Cardiac muscle cell (in vitro differentiated cells and primary cell): ENCODE measurements at regions not wholly inside any gene's neighbourhood (a gene's known extent, or its start where the extent isn't known, plus 50 kb on each side); places are given as distances from the start of the nearest gene placed in this dataset.
A peak's percentile ranks its signal among the peaks of the same experiment; 100 is the strongest.
"Not testable (repeated sequence)": the region's sequence is repeated elsewhere in the genome, so short reads cannot be mapped to it uniquely, and the experiment has no call there.

ENCODE experiments used
- DNase-seq, 2 donors: peaks; one replicate each; pipeline versions ENCODE4 v3.0.0 to v3.0.0-alpha.2; 2010 to 2017; ENCODE audit warnings: low read depth in 1 of 2, low spot score in 1 of 2
- H3K27ac ChIP-seq: fragments of 200-600 bp; sonication (generic); 2 replicates; pipeline ENCODE4 v1.5.1; 2016
- H3K27me3 ChIP-seq: fragments of 200-600 bp; sonication (generic); 2 replicates; pipeline ENCODE4 v1.6.0; 2016; ENCODE audit warnings: control low read depth
- H3K36me3 ChIP-seq: fragments of 200-600 bp; sonication (generic); 2 replicates; pipeline ENCODE4 v1.5.1; 2016; ENCODE audit warnings: control low read depth
- H3K4me1 ChIP-seq: fragments of 200-600 bp; sonication (generic); 2 replicates; pipeline ENCODE4 v1.8.1; 2017; ENCODE audit warnings: low read depth, mild to moderate bottlenecking, mixed run types
- H3K4me3 ChIP-seq: fragments of 200-600 bp; sonication (generic); 2 replicates; pipeline ENCODE4 v1.5.1; 2016; ENCODE audit warnings: mild to moderate bottlenecking
- H3K9me3 ChIP-seq: fragments of 200-600 bp; sonication (generic); 2 replicates; pipeline ENCODE4 v1.5.1; 2017; ENCODE audit warnings: low read depth, mild to moderate bottlenecking, control low read depth
- TF ChIP-seq, protein P1 (sequence below): IDR thresholded peaks from 2 replicates; pipeline ENCODE4 v1.5.1; 2012; ENCODE audit warnings: low read depth, mild to moderate bottlenecking, low read length

DNA sequence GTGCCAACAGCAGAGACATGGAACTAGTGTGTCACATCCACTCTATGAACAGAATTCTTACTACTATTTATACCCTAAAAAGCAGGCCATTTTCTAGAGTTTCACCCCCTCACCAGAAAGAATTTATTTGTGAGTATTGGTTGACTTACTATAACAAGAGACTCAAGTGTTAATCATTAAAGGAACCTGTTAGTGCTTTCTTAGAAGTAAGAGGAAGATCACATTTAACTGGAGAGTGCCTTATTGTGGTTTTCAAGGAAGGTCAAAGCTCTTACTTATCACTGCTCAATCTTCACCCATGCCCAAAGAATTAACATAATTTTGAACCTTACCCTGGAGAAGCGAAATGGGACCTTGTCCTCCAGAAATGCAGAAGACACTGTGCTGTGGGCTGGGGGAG is 169.3 kb upstream of the PRSS1 start:
- Histone ChIP-seq H3K36me3 (no peaks in the 10 kb centered on the region), H3K27me3 (no peaks in the 10 kb centered on the region), H3K4me1 (peaks cover 7% of the 10 kb centered on the region), H3K9me3 (no peaks in the 10 kb centered on the region), H3K27ac (no peak overlapping the region), H3K4me3 (no peak overlapping the region)
- TF ChIP-seq, protein P1, sequence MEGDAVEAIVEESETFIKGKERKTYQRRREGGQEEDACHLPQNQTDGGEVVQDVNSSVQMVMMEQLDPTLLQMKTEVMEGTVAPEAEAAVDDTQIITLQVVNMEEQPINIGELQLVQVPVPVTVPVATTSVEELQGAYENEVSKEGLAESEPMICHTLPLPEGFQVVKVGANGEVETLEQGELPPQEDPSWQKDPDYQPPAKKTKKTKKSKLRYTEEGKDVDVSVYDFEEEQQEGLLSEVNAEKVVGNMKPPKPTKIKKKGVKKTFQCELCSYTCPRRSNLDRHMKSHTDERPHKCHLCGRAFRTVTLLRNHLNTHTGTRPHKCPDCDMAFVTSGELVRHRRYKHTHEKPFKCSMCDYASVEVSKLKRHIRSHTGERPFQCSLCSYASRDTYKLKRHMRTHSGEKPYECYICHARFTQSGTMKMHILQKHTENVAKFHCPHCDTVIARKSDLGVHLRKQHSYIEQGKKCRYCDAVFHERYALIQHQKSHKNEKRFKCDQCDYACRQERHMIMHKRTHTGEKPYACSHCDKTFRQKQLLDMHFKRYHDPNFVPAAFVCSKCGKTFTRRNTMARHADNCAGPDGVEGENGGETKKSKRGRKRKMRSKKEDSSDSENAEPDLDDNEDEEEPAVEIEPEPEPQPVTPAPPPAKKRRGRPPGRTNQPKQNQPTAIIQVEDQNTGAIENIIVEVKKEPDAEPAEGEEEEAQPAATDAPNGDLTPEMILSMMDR, result no peak
- DNase-seq, result no peak

DNA sequence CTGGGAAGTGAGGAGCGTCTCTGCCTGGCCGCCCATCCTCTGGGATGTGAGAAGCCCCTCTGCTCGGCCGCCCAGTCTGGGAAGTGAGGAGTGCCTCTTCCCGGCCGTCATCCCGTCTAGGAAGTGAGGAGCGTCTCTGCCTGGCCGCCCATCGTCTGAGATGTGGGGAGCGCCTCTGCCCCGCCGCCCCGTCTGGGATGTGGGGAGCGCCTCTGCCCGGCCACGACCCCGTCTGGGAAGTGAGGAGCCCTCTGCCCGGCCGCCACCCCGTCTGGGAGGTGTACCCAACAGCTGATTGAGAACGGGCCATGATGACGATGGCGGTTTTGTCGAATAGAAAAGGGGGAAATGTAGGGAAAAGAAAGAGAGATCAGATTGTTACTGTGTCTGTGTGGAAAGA is 173.9 kb upstream of the PRSS1 start:
- not testable (repeated sequence) for H3K27ac ChIP-seq, H3K27me3 ChIP-seq, H3K4me1 ChIP-seq, H3K9me3 ChIP-seq, H3K36me3 ChIP-seq, DNase-seq, H3K4me3 ChIP-seq

DNA sequence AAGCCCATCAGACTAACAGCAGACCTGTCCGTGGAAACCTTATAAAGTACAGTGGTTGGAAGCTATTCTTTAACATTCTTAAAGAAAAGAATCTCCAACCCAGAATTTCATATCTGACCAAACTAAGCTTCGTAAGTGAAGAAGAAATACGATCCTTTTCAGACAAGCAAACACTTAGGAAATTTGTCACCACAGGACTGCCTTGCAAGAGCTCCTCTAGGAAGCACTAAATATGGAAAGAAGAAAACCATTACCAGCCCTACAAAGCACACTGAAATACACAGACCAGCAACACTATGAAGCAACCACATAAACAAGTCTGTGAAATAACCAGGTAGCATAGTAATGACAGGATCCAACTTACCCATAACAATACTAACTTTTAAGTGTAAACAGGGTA is 177.7 kb upstream of the PRSS1 start:
- H3K36me3 ChIP-seq, result no peaks in the 10 kb centered on the region
- H3K9me3 ChIP-seq, result no peaks in the 10 kb centered on the region
- no peak for DNase-seq
- H3K4me3 ChIP-seq, result no peak overlapping the region
- H3K4me1 ChIP-seq, result no peaks in the 10 kb centered on the region
- H3K27ac ChIP-seq, result no peak overlapping the region
- TF ChIP-seq, protein P1, result no peak
- no peaks in the 10 kb centered on the region for H3K27me3 ChIP-seq

DNA sequence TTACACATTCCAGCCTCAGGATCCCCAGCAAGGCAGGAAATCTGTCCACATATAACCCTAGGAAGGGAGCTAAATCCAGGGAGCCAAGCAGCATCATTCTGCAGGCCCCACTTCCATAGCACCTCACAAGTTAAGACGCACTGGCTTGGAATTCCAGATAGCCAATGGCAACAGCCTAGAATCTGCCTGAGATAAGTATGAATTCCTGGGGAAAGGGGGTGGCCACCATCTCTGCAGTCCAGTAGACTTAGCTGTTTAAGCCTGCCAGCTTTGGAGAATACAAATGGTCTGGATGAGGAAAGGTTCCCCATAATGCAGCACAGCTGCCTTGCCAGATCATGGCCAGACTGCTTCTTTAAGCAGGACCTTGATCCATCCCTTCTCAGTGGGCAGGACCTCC is 179.4 kb upstream of the PRSS1 start:
- H3K4me3 ChIP-seq, result no peak overlapping the region
- H3K27me3 ChIP-seq, result no peaks in the 10 kb centered on the region
- TF ChIP-seq, protein P1, result no peak
- no peaks in the 10 kb centered on the region for H3K9me3 ChIP-seq
- H3K4me1 ChIP-seq, result no peaks in the 10 kb centered on the region
- H3K27ac ChIP-seq, result no peak overlapping the region
- H3K36me3 ChIP-seq, result no peaks in the 10 kb centered on the region
- DNase-seq, result peak in 1 of 2 donors; percentile 56

DNA sequence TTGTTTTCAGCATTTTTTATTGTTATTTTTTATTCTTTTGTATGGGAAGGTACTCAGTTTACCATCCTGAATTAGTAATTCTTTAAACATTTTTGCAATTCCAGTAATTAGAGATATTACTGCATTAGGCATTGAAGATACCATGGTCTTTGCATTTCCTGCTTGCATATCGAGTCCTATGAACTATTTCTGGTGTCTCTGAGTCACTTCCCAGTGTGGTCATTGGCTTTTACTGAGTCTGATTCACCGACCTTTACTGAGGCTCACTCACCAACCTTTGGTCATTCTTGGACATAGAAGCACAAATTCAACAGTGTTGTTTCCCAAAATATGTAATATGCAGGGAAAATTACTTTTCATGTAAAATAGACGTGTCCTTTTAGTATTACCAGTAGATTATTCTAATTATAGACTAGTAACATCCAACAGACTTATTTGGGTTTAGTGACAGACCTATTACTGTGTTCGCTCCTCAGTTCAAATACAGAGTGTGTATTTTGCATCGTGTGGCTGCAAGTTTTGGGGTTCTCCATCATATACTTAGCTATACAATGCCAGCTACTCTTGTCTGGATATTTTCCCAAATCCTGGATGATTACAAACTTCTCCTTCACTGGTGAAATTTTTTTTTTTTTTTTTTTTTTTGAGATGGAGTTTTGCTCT is 180.7 kb upstream of the PRSS1 start:
- H3K9me3 ChIP-seq, result no peaks in the 10 kb centered on the region
- no peaks in the 10 kb centered on the region for H3K36me3 ChIP-seq
- no peak overlapping the region for H3K4me3 ChIP-seq
- H3K27me3 ChIP-seq, result no peaks in the 10 kb centered on the region
- DNase-seq, result peak in 1 of 2 donors; percentile 80
- no peaks in the 10 kb centered on the region for H3K4me1 ChIP-seq
- TF ChIP-seq, protein P1, result no peak
- H3K27ac ChIP-seq, result no peak overlapping the region

DNA sequence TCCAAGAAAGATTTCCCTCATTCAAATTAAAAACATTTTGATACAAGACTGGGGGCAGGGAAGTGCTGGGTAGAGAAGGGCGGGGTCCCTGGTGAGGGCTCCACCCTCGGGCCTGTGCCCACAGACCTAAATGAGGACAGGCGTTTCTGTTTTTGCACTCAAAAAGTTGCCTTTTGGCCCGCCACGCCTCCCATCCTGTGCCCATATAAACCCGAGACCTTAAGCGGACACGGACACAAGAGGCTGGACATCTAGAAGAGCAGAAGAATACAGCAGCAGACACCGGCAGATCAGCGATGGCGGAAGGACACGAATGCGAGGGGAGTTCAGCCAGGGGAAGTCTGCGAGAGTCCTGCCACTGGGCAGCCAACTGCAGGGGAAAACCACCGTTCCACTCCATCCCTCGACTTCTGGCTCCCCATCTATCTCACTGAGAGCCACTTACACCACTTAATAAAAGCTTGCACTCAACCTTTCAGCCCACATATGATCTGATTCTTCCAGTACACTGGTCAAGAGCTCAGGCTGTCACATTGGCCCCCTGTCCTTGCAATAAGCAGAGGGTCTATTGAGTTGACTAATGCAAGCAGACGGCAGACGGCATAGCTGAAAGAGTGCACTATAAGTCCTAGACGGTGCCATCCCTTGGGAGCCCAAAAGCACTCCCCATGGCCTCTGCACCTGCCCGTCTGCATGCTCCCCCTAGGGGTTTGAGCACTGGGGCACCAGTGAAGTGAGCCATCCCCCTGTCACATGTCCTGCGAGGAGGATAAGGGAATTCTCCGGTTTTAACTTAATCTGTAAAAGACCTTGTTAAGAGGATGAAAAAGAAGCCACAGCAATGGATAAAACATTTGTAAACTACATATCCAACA is 181.8 kb upstream of the PRSS1 start:
- H3K4me3 ChIP-seq, result no peak overlapping the region
- no peaks in the 10 kb centered on the region for H3K9me3 ChIP-seq
- no peaks in the 10 kb centered on the region for H3K4me1 ChIP-seq
- no peak overlapping the region for H3K27ac ChIP-seq
- peak in 1 of 2 donors; percentile 11 for DNase-seq
- H3K27me3 ChIP-seq, result no peaks in the 10 kb centered on the region
- TF ChIP-seq, protein P1, result no peak
- H3K36me3 ChIP-seq, result no peaks in the 10 kb centered on the region
